ENCODE measurements at regions not wholly inside any gene's neighbourhood (a gene's known extent, or its start where the extent isn't known, plus 50 kb on each side); places are given as distances from the start of the nearest gene placed in this dataset.
"Not testable (repeated sequence)": the region's sequence is repeated elsewhere in the genome, so short reads cannot be mapped to it uniquely, and the experiment has no call there.

GRCh38 chr4:79679859-79680258 is 271.8 kb upstream of the GK2 start:
- Mint-ChIP-seq H3K4me3 (ENCODE audit: low read depth) (no peak overlapping the region), H3K27ac (no peak overlapping the region), H3K9me3 (ENCODE audit: low read depth) (no peaks in the 10 kb centered on the region)

GRCh38 chr4:79678472-79679202 is 270.6 kb upstream of the GK2 start:
- no peaks in the 10 kb centered on the region for H3K9me3 Mint-ChIP-seq (ENCODE audit: low read depth)
- no peak overlapping the region for H3K4me3 Mint-ChIP-seq (ENCODE audit: low read depth)
- no peak for TF ChIP-seq CTCF (IDR thresholded peaks at IDR 0.05; ENCODE audit: unreplicated experiment)
- H3K27ac Mint-ChIP-seq, result no peak overlapping the region
- H3K36me3 Mint-ChIP-seq (ENCODE audit: insufficient read depth), result no peaks in the 10 kb centered on the region
- H3K27me3 Mint-ChIP-seq, result no peaks in the 10 kb centered on the region
- no peaks in the 10 kb centered on the region for H3K4me1 Mint-ChIP-seq (ENCODE audit: low read depth)
- no peak for DNase-seq (ENCODE audit: low spot score, unreplicated experiment)

More at GRCh38 chr4:79679859-79680258, 271.8 kb upstream of the GK2 start:
- Mint-ChIP-seq H3K27me3 (no peaks in the 10 kb centered on the region), H3K36me3 (ENCODE audit: insufficient read depth) (no peaks in the 10 kb centered on the region), H3K4me1 (ENCODE audit: low read depth) (no peaks in the 10 kb centered on the region)
- no peak for TF ChIP-seq CTCF (IDR thresholded peaks at IDR 0.05; ENCODE audit: unreplicated experiment)
- no peak for DNase-seq (ENCODE audit: low spot score, unreplicated experiment)

- no peaks in the 10 kb centered on the region for H3K27me3 Mint-ChIP-seq
- TF ChIP-seq CTCF (IDR thresholded peaks at IDR 0.05; ENCODE audit: unreplicated experiment), result no peak
- no peak overlapping the region for H3K27ac Mint-ChIP-seq
- H3K36me3 Mint-ChIP-seq (ENCODE audit: insufficient read depth), result no peaks in the 10 kb centered on the region
- no peak for DNase-seq (ENCODE audit: low spot score, unreplicated experiment)
- H3K9me3 Mint-ChIP-seq (ENCODE audit: low read depth), result peaks cover 12% of the 10 kb centered on the region
- no peaks in the 10 kb centered on the region for H3K4me1 Mint-ChIP-seq (ENCODE audit: low read depth)
- H3K4me3 Mint-ChIP-seq (ENCODE audit: low read depth), result no peak overlapping the region
Measured at GRCh38 chr4:79676705-79677104, 268.7 kb upstream of the GK2 start.

GRCh38 chr4:79674906-79675305 is 266.9 kb upstream of the GK2 start:
- DNase-seq (ENCODE audit: low spot score, unreplicated experiment); H3K27ac Mint-ChIP-seq; H3K27me3 Mint-ChIP-seq; H3K4me1 Mint-ChIP-seq (ENCODE audit: low read depth); H3K36me3 Mint-ChIP-seq (ENCODE audit: insufficient read depth); H3K4me3 Mint-ChIP-seq (ENCODE audit: low read depth): not testable (repeated sequence)
- H3K9me3 Mint-ChIP-seq (ENCODE audit: low read depth), result peaks cover 27% of the 10 kb centered on the region

- H3K4me1 Mint-ChIP-seq (ENCODE audit: low read depth), result no peaks in the 10 kb centered on the region
- H3K36me3 Mint-ChIP-seq (ENCODE audit: insufficient read depth), result no peaks in the 10 kb centered on the region
- no peak for DNase-seq (ENCODE audit: low spot score, unreplicated experiment)
- H3K27ac Mint-ChIP-seq, result no peak overlapping the region
- H3K4me3 Mint-ChIP-seq (ENCODE audit: low read depth), result no peak overlapping the region
- no peak for TF ChIP-seq CTCF (IDR thresholded peaks at IDR 0.05; ENCODE audit: unreplicated experiment)
- peaks cover 37% of the 10 kb centered on the region for H3K9me3 Mint-ChIP-seq (ENCODE audit: low read depth)
- no peaks in the 10 kb centered on the region for H3K27me3 Mint-ChIP-seq
Measured at GRCh38 chr4:79673898-79674297, 265.9 kb upstream of the GK2 start.

GRCh38 chr4:79673377-79673776 is 265.3 kb upstream of the GK2 start:
- TF ChIP-seq CTCF (IDR thresholded peaks at IDR 0.05; ENCODE audit: unreplicated experiment), result no peak
- DNase-seq (ENCODE audit: low spot score, unreplicated experiment), result no peak
- Mint-ChIP-seq H3K4me1 (ENCODE audit: low read depth) (no peaks in the 10 kb centered on the region), H3K36me3 (ENCODE audit: insufficient read depth) (no peaks in the 10 kb centered on the region), H3K4me3 (ENCODE audit: low read depth) (no peak overlapping the region), H3K27ac (no peak overlapping the region), H3K9me3 (ENCODE audit: low read depth) (peaks cover 42% of the 10 kb centered on the region), H3K27me3 (no peaks in the 10 kb centered on the region)
